H1 (cell line): ENCODE measurements at regions not wholly inside any gene's neighbourhood (a gene's known extent, or its start where the extent isn't known, plus 50 kb on each side); places are given as distances from the start of the nearest gene placed in this dataset.

ENCODE experiments used
- POLR2A ChIP-seq, 2 experiments: IDR thresholded peaks; 1 replicate in 1 of 2; 2 replicates in 1 of 2; pipeline ENCODE4 v1.6.1; 2011; ENCODE audit warnings: low read depth in 2 of 2, low read length in 2 of 2, mild to moderate bottlenecking in 2 of 2; ENCODE audit errors: control extremely low read depth in 1 of 2
- POLR2AphosphoS5 ChIP-seq: IDR thresholded peaks from 2 replicates; pipeline ENCODE4 v1.6.1; 2011; ENCODE audit warnings: low read depth, low read length
- SIX5 ChIP-seq: IDR thresholded peaks from 2 replicates; pipeline ENCODE4 v1.6.1; 2011; ENCODE audit warnings: mild to moderate bottlenecking, low read depth, low read length
- TF ChIP-seq, protein P1 (sequence below), 3 experiments: IDR thresholded peaks; 1 replicate in 2 of 3; 2 replicates in 1 of 3; pipeline versions ENCODE4 v1.5.1 to v1.6.1; 2011; ENCODE audit warnings: low read length in 3 of 3, mild to moderate bottlenecking in 3 of 3, inconsistent platforms in 2 of 3, low read depth in 1 of 3, moderate library complexity in 1 of 3; ENCODE audit not compliant: insufficient read depth in 1 of 3; ENCODE audit errors: control extremely low read depth in 1 of 3

DNA sequence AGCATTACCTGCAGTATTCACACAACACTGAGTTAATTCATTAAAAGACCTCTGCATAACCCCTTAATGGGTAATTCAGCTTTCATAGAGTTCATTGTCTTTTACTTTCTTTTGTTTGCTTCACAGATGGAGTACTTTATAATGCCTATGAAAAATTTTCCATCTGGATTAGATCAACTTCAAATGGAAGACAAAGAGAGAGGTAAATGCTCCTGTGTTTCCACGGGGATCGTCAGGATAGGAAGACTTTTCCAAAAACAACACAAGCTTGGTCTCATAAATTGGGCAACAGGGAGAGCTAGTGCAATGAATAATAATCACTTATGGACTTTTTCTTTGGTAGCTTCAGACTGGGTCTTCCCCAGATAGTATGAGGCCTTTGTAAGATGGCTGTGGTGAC, 100.7 kb downstream of the ICOS start:
- TF ChIP-seq POLR2A (IDR thresholded peaks at IDR 0.05; ENCODE audit: control extremely low read depth in 1 of 2, low read depth in 2 of 2, low read length in 2 of 2) = no peak
- TF ChIP-seq, protein P1, sequence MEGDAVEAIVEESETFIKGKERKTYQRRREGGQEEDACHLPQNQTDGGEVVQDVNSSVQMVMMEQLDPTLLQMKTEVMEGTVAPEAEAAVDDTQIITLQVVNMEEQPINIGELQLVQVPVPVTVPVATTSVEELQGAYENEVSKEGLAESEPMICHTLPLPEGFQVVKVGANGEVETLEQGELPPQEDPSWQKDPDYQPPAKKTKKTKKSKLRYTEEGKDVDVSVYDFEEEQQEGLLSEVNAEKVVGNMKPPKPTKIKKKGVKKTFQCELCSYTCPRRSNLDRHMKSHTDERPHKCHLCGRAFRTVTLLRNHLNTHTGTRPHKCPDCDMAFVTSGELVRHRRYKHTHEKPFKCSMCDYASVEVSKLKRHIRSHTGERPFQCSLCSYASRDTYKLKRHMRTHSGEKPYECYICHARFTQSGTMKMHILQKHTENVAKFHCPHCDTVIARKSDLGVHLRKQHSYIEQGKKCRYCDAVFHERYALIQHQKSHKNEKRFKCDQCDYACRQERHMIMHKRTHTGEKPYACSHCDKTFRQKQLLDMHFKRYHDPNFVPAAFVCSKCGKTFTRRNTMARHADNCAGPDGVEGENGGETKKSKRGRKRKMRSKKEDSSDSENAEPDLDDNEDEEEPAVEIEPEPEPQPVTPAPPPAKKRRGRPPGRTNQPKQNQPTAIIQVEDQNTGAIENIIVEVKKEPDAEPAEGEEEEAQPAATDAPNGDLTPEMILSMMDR (IDR thresholded peaks at IDR 0.05; ENCODE audit: control extremely low read depth in 1 of 3, insufficient read depth in 1 of 3, low read depth in 1 of 3, low read length in 3 of 3) = no peak
- no peak for TF ChIP-seq POLR2AphosphoS5
- TF ChIP-seq SIX5 = no peak
